HG03354 (cell line): ENCODE measurements at regions not wholly inside any gene's neighbourhood (a gene's known extent, or its start where the extent isn't known, plus 50 kb on each side); places are given as distances from the start of the nearest gene placed in this dataset.
"Not testable (repeated sequence)": the region's sequence is repeated elsewhere in the genome, so short reads cannot be mapped to it uniquely, and the experiment has no call there.

Source experiments
- ATAC-seq: cut with Tn5 transposase; IDR thresholded peaks from one replicate; pipeline ENCODE4 v1.9.1; 2021; ENCODE audit warnings: mild to moderate bottlenecking; ENCODE audit not compliant: unreplicated experiment, poor library complexity, severe bottlenecking

DNA sequence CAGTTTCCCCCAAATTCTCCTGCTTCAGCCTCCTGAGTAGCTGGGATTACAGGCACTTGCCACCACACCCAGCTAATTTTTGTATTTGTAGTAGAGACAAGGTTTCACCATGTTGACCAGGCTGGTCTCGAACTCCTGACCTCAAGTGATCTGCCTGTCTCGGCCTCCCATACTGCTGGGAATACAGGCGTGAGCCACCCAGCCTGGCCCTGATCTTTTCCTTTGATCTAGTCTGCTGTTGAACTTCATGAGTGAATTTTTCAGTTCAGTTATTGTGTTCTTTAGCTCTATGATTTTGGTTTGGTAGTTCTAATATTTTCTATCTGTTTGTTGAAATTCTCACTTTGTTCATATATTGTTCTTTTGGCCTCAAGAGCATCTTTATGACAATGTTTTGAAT, 83.4 kb upstream of the RAP2C start:
- not testable (repeated sequence) for ATAC-seq

DNA sequence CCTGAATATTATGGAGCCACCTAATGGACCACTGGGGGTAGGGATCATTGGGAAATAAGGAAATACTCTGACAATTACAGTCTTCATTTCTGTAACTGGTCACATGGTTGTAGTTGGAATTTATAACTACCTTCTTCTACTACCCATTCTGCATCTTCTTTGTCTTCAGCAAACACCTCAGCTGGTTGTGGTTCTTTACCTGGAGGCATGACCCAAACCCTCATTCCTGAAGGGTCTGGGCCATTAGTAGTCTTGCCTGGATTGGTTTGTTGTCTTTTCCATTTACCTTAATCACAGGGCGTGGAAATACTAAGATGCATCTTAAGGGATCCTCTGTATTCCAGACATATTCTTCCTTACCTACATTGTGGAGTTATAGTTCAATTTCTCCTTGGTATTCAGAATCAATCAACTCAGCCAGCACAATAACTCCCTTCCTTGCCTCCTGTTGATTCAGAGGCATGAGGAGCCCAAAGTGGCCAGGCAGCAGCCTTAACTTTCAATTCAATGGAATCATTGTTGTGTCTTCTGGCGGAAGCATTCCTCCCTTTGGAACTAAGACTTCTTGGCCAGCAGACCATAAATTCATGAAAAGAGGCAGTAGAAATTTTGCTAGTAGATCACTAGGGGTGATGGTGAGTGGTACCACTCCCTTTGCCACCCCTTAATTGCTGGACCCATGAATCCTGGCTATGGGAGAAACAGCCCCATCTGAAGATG, 75.7 kb upstream of the RAP2C start:
- no peak for ATAC-seq

DNA sequence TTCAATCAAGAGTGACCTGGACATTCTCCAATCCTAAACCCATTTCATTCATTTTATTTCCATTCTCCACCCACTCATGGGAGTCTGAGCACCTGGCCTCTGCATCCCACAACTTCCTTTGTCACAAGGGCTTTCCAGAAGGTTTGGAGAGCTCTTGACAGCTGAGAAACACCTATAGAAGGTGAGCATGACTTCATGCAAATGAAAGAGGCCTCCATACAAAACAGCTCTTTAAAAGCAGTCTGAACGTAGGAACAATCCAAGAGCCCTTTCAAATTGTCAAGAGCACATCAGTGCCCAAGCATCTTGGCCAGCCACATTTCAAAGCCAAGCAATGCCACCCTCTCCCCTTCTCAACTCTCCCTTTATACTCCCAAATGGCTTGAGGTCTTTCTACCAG, 74.9 kb upstream of the RAP2C start:
- ATAC-seq, result no peak

DNA sequence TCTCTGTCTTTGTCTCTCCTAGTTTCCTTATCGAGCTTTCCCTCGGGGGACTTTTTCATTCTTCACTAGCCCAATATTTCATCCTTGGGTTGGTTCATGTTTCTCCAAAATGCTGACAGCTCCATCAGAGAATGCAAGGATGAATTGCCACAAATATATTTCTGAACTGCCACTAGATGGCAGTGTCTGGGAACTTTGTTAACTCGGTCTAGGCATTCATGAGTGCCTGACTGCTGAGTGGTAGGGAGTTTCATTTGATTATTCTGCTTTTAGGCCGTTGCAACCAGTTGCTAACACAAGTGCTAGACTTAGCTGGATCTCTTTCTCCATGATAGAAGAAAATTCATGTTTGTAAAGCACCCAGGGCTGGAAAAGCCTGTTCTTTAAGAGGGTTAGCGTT, 73.5 kb upstream of the RAP2C start:
- peak; percentile 76 for ATAC-seq

DNA sequence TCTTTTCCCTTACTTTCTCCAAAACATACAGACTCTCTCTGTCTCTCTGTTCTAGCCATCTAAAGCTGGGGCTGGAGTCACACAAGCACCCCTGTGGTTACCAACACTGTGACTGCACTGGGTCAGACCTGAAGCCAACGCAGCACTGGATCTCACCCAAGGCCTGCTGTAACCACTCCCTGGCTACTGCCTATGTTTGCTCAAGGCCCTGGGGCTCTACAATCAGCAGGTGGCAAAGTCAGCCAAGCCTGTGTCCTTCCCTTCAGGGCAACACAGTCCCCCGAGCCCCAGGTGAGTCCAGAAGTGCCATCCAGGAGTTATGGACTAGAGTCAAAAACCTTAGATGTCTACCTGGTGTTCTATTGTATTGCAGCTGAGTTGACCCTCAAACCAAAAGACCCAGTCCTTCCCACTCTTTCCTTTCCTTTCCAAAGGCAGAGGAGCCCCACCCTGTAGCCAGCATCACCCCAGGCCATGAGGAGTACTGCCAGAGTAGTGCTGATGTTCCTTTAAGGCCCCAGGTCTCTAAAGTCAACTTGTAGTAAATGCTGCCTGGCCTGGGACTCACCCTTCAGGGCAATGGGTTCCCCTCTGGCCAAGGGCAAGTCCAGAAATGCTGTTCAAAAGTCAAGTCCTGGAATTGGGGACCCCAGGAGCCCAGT, 58.8 kb upstream of the RAP2C start:
- no peak for ATAC-seq

DNA sequence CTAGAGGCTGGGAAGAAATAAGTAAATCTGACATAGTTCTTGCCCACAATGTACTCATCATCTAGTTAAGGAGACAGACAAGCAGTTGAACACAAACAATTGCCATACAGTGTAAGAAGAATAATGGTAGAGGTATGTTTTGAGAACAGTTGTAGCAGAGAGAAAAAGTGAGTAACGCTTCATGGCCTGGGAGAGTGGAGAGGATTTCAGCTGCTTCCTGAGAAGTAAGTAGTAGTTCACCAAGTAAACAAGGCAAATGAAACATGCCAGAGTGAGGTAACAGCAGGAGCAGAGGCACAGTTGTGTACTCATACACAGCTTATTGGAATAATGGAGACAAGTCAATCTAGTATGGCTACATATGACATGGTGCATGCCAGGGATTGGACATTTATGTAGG, 53.6 kb upstream of the RAP2C start:
- no peak for ATAC-seq

DNA sequence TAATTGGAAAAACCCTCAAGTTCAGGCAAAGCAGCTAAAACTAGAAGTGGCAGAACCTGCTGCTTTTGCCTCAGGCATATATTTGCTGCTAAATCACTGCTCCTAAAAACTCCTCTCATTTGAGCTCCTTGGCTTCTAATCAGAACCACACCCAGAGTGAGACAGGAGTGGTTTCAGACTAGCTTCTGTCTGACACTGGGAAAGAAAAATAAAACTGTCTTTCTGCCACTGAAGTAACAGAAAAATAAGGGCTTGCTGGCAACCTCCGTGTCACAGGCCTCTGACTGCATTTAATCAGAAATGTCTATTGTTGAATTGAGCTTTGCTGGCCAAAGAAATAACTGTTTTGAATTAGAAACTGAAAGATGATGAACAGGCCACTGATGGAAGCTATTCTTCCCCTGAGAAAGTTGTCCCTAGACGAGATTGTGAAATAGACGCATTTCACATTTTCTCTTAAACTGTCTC, 52.1 kb upstream of the RAP2C start:
- ATAC-seq, result no peak

DNA sequence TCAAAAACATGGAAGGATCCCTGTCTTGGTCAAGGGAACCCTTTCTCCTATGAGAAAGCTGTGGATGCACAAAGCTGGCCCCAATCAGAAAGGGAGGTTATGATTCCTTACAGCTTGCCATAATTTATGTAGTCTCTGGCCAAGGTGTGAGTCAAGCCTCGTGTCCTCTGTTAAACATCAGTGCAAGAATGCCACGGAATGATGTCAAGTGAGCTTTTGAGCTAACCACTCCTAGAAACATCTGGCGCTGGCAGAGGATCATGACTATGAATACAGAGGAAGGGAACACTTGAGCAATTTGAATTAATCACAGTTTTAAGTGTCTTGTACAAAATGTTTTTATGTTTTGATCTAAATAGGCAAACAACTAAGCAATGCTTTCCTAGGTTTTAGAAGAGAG, 51.5 kb upstream of the RAP2C start:
- ATAC-seq, result no peak

DNA sequence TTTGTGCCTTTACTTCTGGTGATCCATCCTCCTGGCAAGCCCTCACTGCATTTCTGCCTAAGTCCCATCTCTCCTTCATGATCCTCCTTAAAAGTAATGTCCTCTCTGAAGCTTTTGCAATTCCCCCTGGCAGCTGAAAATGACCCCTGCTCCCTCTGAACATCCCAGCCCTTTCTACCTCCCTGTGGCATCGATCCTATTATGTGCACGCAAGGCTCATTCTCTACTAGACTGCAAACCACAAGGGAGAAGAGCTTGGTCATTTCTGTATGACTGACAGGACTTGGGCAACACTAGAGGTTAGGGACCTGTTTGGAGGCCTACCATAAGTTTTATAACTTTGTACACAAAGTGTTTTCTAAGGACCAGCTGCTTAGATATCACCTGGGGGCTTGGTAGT, 50.8 kb upstream of the RAP2C start:
- no peak for ATAC-seq
